Peyer's patch (tissue), 4 donors: ENCODE measurements at regions not wholly inside any gene's neighbourhood (a gene's known extent, or its start where the extent isn't known, plus 50 kb on each side); places are given as distances from the start of the nearest gene placed in this dataset.

Experiments
- POLR2A ChIP-seq, 2 donors: fragments of 450-650 bp; IDR thresholded peaks; one replicate each; pipeline ENCODE4 v1.5.1; 2017; ENCODE audit warnings: antibody characterized with exemption in 2 of 2, mild to moderate bottlenecking in 2 of 2, moderate library complexity in 2 of 2
- TF ChIP-seq, protein P1 (sequence below), 6 experiments: fragments of 450-650 bp in 4 of 6; fragments of 200-600 bp in 2 of 6; sonication (generic) in 1 of 6; IDR thresholded peaks; one replicate each; pipeline ENCODE4 v1.5.1; 2017 to 2019; ENCODE audit warnings: antibody characterized with exemption in 6 of 6, mild to moderate bottlenecking in 3 of 6, moderate library complexity in 1 of 6

- TF ChIP-seq, protein P1, sequence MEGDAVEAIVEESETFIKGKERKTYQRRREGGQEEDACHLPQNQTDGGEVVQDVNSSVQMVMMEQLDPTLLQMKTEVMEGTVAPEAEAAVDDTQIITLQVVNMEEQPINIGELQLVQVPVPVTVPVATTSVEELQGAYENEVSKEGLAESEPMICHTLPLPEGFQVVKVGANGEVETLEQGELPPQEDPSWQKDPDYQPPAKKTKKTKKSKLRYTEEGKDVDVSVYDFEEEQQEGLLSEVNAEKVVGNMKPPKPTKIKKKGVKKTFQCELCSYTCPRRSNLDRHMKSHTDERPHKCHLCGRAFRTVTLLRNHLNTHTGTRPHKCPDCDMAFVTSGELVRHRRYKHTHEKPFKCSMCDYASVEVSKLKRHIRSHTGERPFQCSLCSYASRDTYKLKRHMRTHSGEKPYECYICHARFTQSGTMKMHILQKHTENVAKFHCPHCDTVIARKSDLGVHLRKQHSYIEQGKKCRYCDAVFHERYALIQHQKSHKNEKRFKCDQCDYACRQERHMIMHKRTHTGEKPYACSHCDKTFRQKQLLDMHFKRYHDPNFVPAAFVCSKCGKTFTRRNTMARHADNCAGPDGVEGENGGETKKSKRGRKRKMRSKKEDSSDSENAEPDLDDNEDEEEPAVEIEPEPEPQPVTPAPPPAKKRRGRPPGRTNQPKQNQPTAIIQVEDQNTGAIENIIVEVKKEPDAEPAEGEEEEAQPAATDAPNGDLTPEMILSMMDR (IDR thresholded peaks at IDR 0.05), result no peak
- no peak for TF ChIP-seq POLR2A (IDR thresholded peaks at IDR 0.05)
These were observed 303.9 kb upstream of the TBC1D5 start for GRCh38 chr3:18046131-18046915.
